AG04449 (cell line): ENCODE measurements at regions not wholly inside any gene's neighbourhood (a gene's known extent, or its start where the extent isn't known, plus 50 kb on each side); places are given as distances from the start of the nearest gene placed in this dataset.
"Not testable (repeated sequence)": the region's sequence is repeated elsewhere in the genome, so short reads cannot be mapped to it uniquely, and the experiment has no call there.

Experiments used
- CTCF ChIA-PET: fragments of 350-600 bp; formaldehyde crosslinking; extraction: SDS; loops from one replicate; lab custom pipeline; 2021; ENCODE audit warnings: antibody characterized with exemption; lab: Yijun Ruan, JAX
- POLR2A ChIA-PET: fragments of 400-600, 350-600 bp; formaldehyde crosslinking; extraction: SDS; loops from one replicate; lab custom pipeline; 2020; ENCODE audit warnings: antibody characterized with exemption, inconsistent platforms; lab: Yijun Ruan, JAX
- DNase-seq: peaks from one replicate; pipeline ENCODE4 v3.0.0-alpha.2; 2010; ENCODE audit warnings: low read depth, low spot score
- H3K4me3 ChIP-seq: 2 replicates; pipeline ENCODE4 v1.5.1; 2011; ENCODE audit warnings: low read depth, mild to moderate bottlenecking, control low read depth, low read length
- TF ChIP-seq, protein P1 (sequence below): IDR thresholded peaks from one replicate; pipeline ENCODE4 v1.5.1; 2011; ENCODE audit warnings: mild to moderate bottlenecking, moderate library complexity, low read length, control low read depth, inconsistent platforms; ENCODE audit not compliant: insufficient read depth; ENCODE audit errors: missing control alignments

DNA sequence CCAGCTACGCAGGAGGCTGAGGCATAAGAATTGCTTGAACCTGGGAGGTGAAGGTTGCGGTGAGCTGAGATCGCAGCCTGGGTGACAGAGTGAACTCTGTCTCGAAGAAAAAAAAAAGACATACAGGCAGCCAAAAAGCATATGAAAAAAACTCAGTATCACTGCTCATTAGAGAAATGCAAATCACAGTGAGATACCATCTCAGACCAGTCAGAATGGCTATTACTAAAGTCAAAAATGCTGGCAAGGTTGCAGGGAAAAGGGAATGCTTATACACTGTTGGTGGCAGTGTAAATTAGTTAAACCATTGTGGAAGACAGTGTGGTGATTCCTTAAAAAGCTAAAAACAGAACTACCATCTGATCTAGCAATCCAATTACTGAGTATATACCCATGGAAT, 123.1 kb downstream of the CHIC2 start:
- H3K4me3 ChIP-seq: no peak overlapping the region
- POLR2A ChIA-PET: interaction anchor here (0.6 kb wide), 1 partner anchor 295 kb away, joined by 3 read pairs; no protein-coding TSS in a partner anchor
- no peak for DNase-seq
- CTCF ChIA-PET: interaction anchor here (0.6 to 4.8 kb wide), 2 partner anchors 10 to 428 kb away, joined by 3 to 31 read pairs; no protein-coding TSS in a partner anchor
- TF ChIP-seq, protein P1, sequence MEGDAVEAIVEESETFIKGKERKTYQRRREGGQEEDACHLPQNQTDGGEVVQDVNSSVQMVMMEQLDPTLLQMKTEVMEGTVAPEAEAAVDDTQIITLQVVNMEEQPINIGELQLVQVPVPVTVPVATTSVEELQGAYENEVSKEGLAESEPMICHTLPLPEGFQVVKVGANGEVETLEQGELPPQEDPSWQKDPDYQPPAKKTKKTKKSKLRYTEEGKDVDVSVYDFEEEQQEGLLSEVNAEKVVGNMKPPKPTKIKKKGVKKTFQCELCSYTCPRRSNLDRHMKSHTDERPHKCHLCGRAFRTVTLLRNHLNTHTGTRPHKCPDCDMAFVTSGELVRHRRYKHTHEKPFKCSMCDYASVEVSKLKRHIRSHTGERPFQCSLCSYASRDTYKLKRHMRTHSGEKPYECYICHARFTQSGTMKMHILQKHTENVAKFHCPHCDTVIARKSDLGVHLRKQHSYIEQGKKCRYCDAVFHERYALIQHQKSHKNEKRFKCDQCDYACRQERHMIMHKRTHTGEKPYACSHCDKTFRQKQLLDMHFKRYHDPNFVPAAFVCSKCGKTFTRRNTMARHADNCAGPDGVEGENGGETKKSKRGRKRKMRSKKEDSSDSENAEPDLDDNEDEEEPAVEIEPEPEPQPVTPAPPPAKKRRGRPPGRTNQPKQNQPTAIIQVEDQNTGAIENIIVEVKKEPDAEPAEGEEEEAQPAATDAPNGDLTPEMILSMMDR: no peak

DNA sequence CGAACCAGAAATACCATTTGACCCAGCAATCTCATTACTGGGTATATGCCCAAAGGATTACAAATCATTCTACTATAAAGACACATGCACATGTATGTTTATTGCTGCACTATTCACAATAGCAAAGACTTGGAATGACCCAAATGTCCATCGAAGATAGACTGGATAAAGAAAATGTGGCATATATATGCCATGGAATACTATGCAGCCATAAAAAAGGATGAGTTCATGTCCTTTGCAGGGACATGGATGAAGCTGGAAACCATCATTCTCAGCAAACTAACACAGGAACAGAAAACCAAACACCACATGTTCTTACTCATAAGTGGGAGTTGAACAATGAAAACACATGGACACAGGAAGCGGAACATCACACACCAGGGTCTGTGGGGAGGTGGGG, 124.5 kb downstream of the CHIC2 start:
- POLR2A ChIA-PET, DNase-seq, CTCF ChIA-PET, H3K4me3 ChIP-seq: not testable (repeated sequence)

- peak; percentile 52 for DNase-seq
- POLR2A ChIA-PET: no interaction called here
- no peak overlapping the region for H3K4me3 ChIP-seq
- TF ChIP-seq, protein P1: no peak
- CTCF ChIA-PET: interaction anchor here (1.5 kb wide), 1 partner anchor 297 kb away, joined by 6 read pairs; no protein-coding TSS in a partner anchor
Observed at GRCh38 chr4:53937918-53938317, 126.5 kb downstream of the CHIC2 start.

- ChIA-PET POLR2A (interaction anchor here (0.7 kb wide), 1 partner anchor 287 kb away, joined by 3 read pairs; no protein-coding TSS in a partner anchor), CTCF (interaction anchor here (1.5 to 2.2 kb wide), 2 partner anchors 29 to 297 kb away, joined by 6 read pairs; no protein-coding TSS in a partner anchor)
- DNase-seq: no peak
- H3K4me3 ChIP-seq: no peak overlapping the region
- TF ChIP-seq, protein P1: no peak
Observed at GRCh38 chr4:53937327-53937726, 127.1 kb downstream of the CHIC2 start.

DNA sequence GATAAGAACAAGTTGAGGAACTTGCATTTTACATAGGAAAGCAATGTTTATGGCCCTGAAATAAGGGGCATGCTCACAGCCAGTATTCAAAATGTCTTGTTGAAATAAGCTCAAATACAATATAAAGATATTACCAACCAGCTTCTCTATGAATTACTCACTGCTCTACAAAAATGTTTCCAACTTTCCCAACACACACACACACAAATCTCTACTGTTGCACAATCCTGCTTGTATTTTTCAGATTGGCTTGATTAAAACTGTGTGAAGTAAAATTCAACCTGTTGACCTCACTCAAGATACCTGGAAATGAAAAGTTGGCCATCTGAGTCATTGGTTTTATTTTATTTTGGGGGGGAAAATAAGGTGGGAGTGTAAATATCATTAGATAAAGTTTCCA, 128.6 kb downstream of the CHIC2 start:
- POLR2A ChIA-PET: interaction anchor here (0.7 kb wide), 1 partner anchor 51 kb away, joined by 3 read pairs; no protein-coding TSS in a partner anchor
- DNase-seq: peak; percentile 76
- H3K4me3 ChIP-seq: no peak overlapping the region
- TF ChIP-seq, protein P1: no peak
- CTCF ChIA-PET: interaction anchor here (1.1 to 2.2 kb wide), 3 partner anchors 27 to 459 kb away, joined by 3 to 6 read pairs (median 4); no protein-coding TSS in a partner anchor

DNA sequence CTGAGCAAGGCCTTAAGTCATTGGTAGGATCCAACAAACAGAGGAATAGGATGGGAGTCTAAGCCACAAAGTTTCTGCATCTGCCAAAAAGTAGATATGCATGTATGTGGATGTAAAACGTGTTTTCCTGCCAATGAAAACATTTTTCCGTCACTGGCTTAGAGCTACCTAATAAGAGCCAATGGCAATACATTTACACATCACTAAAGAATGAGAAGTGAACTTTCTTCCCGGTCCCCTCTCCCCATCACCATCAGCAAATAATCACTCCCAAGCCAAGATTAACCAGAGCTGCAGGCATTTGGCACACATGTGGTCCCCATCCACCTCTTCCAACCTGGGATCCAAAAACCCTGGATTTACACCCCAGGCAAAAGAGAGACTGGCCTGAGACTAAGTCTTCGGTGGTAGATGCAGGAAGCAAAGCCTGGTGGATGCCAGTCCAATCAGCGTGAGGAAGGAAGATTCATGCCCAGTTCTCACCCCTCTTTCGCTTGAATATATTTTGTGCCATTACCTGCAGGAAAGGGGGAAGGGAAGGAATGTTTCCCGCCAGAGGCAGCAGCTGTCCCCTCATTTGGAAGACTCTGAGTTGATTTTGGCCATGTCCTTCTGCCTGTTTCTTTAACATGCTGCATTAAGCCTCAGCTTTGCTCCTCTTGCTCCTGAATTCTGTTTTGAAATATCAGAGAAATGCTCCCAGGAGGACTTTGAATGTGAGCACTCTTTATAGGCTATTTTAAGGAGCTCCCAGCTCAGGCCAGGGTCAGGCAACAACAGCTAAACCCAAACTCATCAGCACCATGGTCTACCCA, 131.4 kb downstream of the CHIC2 start:
- ChIA-PET CTCF (interaction anchor here (0.8 to 8.9 kb wide), 11 partner anchors 10 to 917 kb away, joined by 3 to 121 read pairs (median 31); no protein-coding TSS in a partner anchor), POLR2A (interaction anchor here (1.6 kb wide), 2 partner anchors 24 to 299 kb away, joined by 3 to 4 read pairs; no protein-coding TSS in a partner anchor)
- DNase-seq: peak; percentile 99
- H3K4me3 ChIP-seq: no peak overlapping the region
- TF ChIP-seq, protein P1: no peak
